Ovary (tissue), 3 donors: ENCODE measurements at regions not wholly inside any gene's neighbourhood (a gene's known extent, or its start where the extent isn't known, plus 50 kb on each side); places are given as distances from the start of the nearest gene placed in this dataset.

Experiments
- CTCF ChIP-seq, 3 donors: fragments of 450-650 bp in 2 of 3; fragments of 200-600 bp in 1 of 3; IDR thresholded peaks; one replicate each; pipeline versions ENCODE4 v1.5.1 to v1.8.0; 2016 to 2022; ENCODE audit warnings: antibody characterized with exemption in 3 of 3, mild to moderate bottlenecking in 1 of 3
- EP300 ChIP-seq: sonication (generic); formaldehyde crosslinking; IDR thresholded peaks from one replicate; pipeline ENCODE4 v1.6.1; 2017; ENCODE audit warnings: antibody characterized with exemption
- POLR2A ChIP-seq: fragments of 450-650 bp; IDR thresholded peaks from one replicate; pipeline ENCODE4 v1.6.1; 2017; ENCODE audit warnings: antibody characterized with exemption, mild to moderate bottlenecking, moderate library complexity
- donor health status: DM: no; HTN: no; CAD: no.

DNA sequence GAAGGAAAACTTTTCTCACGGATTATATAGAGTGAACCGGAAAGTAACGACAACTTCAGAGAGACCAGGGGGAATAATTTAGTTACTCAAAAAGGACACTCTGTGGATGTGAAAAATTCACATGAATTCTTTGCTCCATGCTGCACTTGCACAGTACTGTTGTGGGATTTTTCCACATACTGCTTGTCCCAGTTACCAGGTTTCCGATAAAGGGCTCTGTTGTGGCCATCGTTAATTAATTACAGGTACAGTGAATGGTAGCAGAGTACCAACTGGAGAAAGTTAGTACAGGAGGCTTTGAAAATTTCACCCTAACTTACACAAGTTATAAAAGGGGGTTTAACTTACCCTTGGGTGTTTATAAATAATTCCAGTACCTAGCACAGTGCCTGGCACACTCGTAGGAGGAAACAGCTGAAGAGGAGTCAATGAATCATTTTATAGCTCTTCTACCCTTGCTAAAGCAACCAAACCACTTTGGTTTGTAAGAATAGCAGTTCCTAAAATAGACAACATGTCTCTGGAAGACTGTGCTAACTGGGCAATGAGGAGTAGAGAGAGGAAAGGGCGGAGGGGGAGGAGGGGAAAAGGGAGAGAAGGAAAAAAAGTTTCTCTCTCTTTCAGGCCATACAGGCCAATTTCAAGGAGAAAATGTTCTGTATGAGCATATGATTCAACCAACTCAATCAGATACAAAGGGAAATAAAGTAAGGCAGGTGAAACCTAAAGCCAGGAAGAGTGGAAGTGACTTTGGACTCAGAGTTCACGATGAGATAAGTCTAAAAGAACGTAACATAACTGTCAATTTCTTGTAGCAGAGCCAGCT lies 98.3 kb upstream of the MAGI3 start:
- TF ChIP-seq POLR2A (no peak), CTCF (IDR thresholded peaks at IDR 0.05) (no peak), EP300 (no peak)
